GM19468 (cell line): ENCODE measurements at regions not wholly inside any gene's neighbourhood (a gene's known extent, or its start where the extent isn't known, plus 50 kb on each side); places are given as distances from the start of the nearest gene placed in this dataset.

ENCODE experiments used
- ATAC-seq: cut with Tn5 transposase; IDR thresholded peaks from one replicate; pipeline ENCODE4 v1.9.1; 2021; ENCODE audit warnings: mild to moderate bottlenecking, moderate library complexity, moderate number of reproducible peaks; ENCODE audit not compliant: unreplicated experiment; ENCODE audit errors: extremely low read depth

GRCh38 chr11:111194860-111195568, 50.5 kb upstream of the POU2AF2 start:
- ATAC-seq: no peak

- ATAC-seq: no peak
Measured at GRCh38 chr11:111193924-111194490, 51.5 kb upstream of the POU2AF2 start.

GRCh38 chr11:111189466-111189865, 56.1 kb upstream of the POU2AF2 start:
- no peak for ATAC-seq

GRCh38 chr11:111186308-111186915, 59.1 kb upstream of the POU2AF2 start:
- no peak for ATAC-seq

- ATAC-seq: no peak
Measured at GRCh38 chr11:111185266-111185665, 60.3 kb upstream of the POU2AF2 start.

GRCh38 chr11:111183706-111184105, 61.8 kb upstream of the POU2AF2 start:
- no peak for ATAC-seq

GRCh38 chr11:111179184-111179910, 66.2 kb upstream of the POU2AF2 start:
- ATAC-seq: no peak

GRCh38 chr11:111177037-111177871, 68.3 kb upstream of the POU2AF2 start:
- peak; percentile 70 for ATAC-seq

- ATAC-seq: peak; percentile 28
Measured at GRCh38 chr11:111176603-111177002, 68.9 kb upstream of the POU2AF2 start.

GRCh38 chr11:111173221-111173620, 72.3 kb upstream of the POU2AF2 start:
- no peak for ATAC-seq

- no peak for ATAC-seq
Measured at GRCh38 chr11:111172321-111172862, 73.1 kb upstream of the POU2AF2 start.

- no peak for ATAC-seq
Measured at GRCh38 chr11:111170761-111171379, 74.7 kb upstream of the POU2AF2 start.

- no peak for ATAC-seq
Measured at GRCh38 chr11:111169367-111169766, 76.2 kb upstream of the POU2AF2 start.

- ATAC-seq: no peak
Measured at GRCh38 chr11:111168871-111169270, 76.7 kb upstream of the POU2AF2 start.

GRCh38 chr11:111167666-111168065, 77.9 kb upstream of the POU2AF2 start:
- ATAC-seq: no peak

- no peak for ATAC-seq
Measured at GRCh38 chr11:111166598-111166997, 78.9 kb upstream of the POU2AF2 start.

- ATAC-seq: no peak
Measured at GRCh38 chr11:111162305-111162704, 83.2 kb upstream of the POU2AF2 start.

GRCh38 chr11:111157571-111157970, 88.0 kb upstream of the POU2AF2 start:
- no peak for ATAC-seq

- no peak for ATAC-seq
Measured at GRCh38 chr11:111155021-111155420, 90.5 kb upstream of the POU2AF2 start.
